ENCODE measurements at regions not wholly inside any gene's neighbourhood (a gene's known extent, or its start where the extent isn't known, plus 50 kb on each side); places are given as distances from the start of the nearest gene placed in this dataset.

GRCh38 chr6:115191989-115192388 is 849.2 kb upstream of the HS3ST5 start:
- TF ChIP-seq POLR2A (IDR thresholded peaks at IDR 0.05; ENCODE audit: low read length) (no peak), GATA1 (IDR thresholded peaks at IDR 0.05; ENCODE audit: low read depth, low read length) (no peak)
